Ovary (tissue), 7 donors: ENCODE measurements at regions not wholly inside any gene's neighbourhood (a gene's known extent, or its start where the extent isn't known, plus 50 kb on each side); places are given as distances from the start of the nearest gene placed in this dataset.
"Not testable (repeated sequence)": the region's sequence is repeated elsewhere in the genome, so short reads cannot be mapped to it uniquely, and the experiment has no call there.

Source experiments
- DNase-seq, 5 donors: peaks; one replicate each; pipeline ENCODE4 v3.0.0-alpha.2; 2019 to 2020
- H3K27ac ChIP-seq, 2 donors: fragments of 200-600 bp; one replicate each; pipeline versions ENCODE4 v1.5.1 to v1.8.0; 2019 to 2022
- H3K27me3 ChIP-seq: fragments of 200-600 bp; one replicate; pipeline ENCODE4 v1.8.0; 2022
- H3K36me3 ChIP-seq: fragments of 200-600 bp; sonication (generic); one replicate; pipeline ENCODE4 v1.5.1; 2019
- H3K4me1 ChIP-seq: one replicate; pipeline ENCODE4 v1.8.1; 2013; ENCODE audit warnings: mild to moderate bottlenecking, moderate library complexity; ENCODE audit not compliant: insufficient read depth
- H3K4me3 ChIP-seq: fragments of 200-600 bp; sonication (generic); one replicate; pipeline ENCODE4 v1.5.1; 2017
- H3K9me3 ChIP-seq, 2 donors: fragments of 200-600 bp in 1 of 2; sonication (generic) in 1 of 2; one replicate each; pipeline versions ENCODE4 v1.5.1 to v1.8.1; 2013 to 2019; ENCODE audit warnings: mild to moderate bottlenecking in 1 of 2, moderate library complexity in 1 of 2
- CTCF ChIP-seq, 3 donors: fragments of 450-650 bp in 2 of 3; fragments of 200-600 bp in 1 of 3; IDR thresholded peaks; one replicate each; pipeline versions ENCODE4 v1.5.1 to v1.8.0; 2016 to 2022; ENCODE audit warnings: antibody characterized with exemption in 3 of 3, mild to moderate bottlenecking in 1 of 3
- EP300 ChIP-seq: sonication (generic); formaldehyde crosslinking; IDR thresholded peaks from one replicate; pipeline ENCODE4 v1.6.1; 2017; ENCODE audit warnings: antibody characterized with exemption
- POLR2A ChIP-seq: fragments of 450-650 bp; IDR thresholded peaks from one replicate; pipeline ENCODE4 v1.6.1; 2017; ENCODE audit warnings: antibody characterized with exemption, mild to moderate bottlenecking, moderate library complexity
- WGBS, 3 donors: extraction: QIAGEN DNeasy Blood & Tissue Kit in 1 of 3; methylation state at CpG; one replicate each; pipeline versions ENCODE4 v1.1.5 to v1.1.7; 2013 to 2017; 5-methylcytosine and 5-hydroxymethylcytosine counted together
- intact Hi-C, 4 donors: fragments of 100-400 bp; cut with DNase I; formaldehyde crosslinking; loops; one replicate each; pipeline versions ENCODE4 v1.11.0 to v1.15.1; 2022 to 2023
- donor health status: DM: no; HTN: no; CAD: no; lungs with moderate emphysema.
- donor health status: DM: no; HTN: no; CAD: no.
- donor health status: Bipolar disorder and iron deficiency.
- donor health status: DM: no; HTN: no; CAD: no.
- donor health status: DM: yes; HTN: yes; CAD: no.

- Histone ChIP-seq H3K9me3 (no peaks in the 10 kb centered on the region), H3K27me3 (no peaks in the 10 kb centered on the region), H3K4me1 (no peaks in the 10 kb centered on the region), H3K36me3 (no peaks in the 10 kb centered on the region), H3K4me3 (no peak overlapping the region), H3K27ac (no peak overlapping the region)
- TF ChIP-seq CTCF (IDR thresholded peaks at IDR 0.05) (no peak), POLR2A (no peak), EP300 (no peak)
- intact Hi-C loops, result no loop called here
- 61 to 67% (median 65%) methylated on average over 4 of the region's 4 CpGs for WGBS, 3 donors
- no peak for DNase-seq
Measured at GRCh38 chr6:90459225-90459758, 127.6 kb downstream of the MAP3K7 start.

- Histone ChIP-seq H3K36me3 (no peaks in the 10 kb centered on the region), H3K4me3 (no peak overlapping the region), H3K27ac (no peak overlapping the region), H3K9me3 (no peaks in the 10 kb centered on the region), H3K4me1 (no peaks in the 10 kb centered on the region), H3K27me3 (no peaks in the 10 kb centered on the region)
- no peak for TF ChIP-seq CTCF (IDR thresholded peaks at IDR 0.05)
- no peak for TF ChIP-seq EP300
- TF ChIP-seq POLR2A, result no peak
- no peak for DNase-seq
- intact Hi-C loops, result no loop called here
- 55 to 68% (median 58%) methylated on average over 10 of the region's 10 CpGs for WGBS, 3 donors
Measured at GRCh38 chr6:90458353-90459224, 128.3 kb downstream of the MAP3K7 start.

GRCh38 chr6:90457867-90458259 is 129.0 kb downstream of the MAP3K7 start:
- no peak for TF ChIP-seq POLR2A
- no peak for TF ChIP-seq CTCF (IDR thresholded peaks at IDR 0.05)
- TF ChIP-seq EP300, result no peak
- no peaks in the 10 kb centered on the region for H3K27me3 ChIP-seq
- no peaks in the 10 kb centered on the region for H3K36me3 ChIP-seq
- intact Hi-C loops, result no loop called here
- H3K4me1 ChIP-seq, result no peaks in the 10 kb centered on the region
- H3K27ac ChIP-seq, result no peak overlapping the region
- no peaks in the 10 kb centered on the region for H3K9me3 ChIP-seq
- H3K4me3 ChIP-seq, result no peak overlapping the region
- 91 to 95% (median 92%) methylated on average over 2 of the region's 2 CpGs for WGBS, 3 donors
- no peak for DNase-seq

GRCh38 chr6:90456997-90457866 is 129.6 kb downstream of the MAP3K7 start:
- DNase-seq, H3K9me3 ChIP-seq, H3K4me1 ChIP-seq, H3K27ac ChIP-seq, H3K4me3 ChIP-seq, intact Hi-C loops, H3K27me3 ChIP-seq, H3K36me3 ChIP-seq: not testable (repeated sequence)
- WGBS, 3 donors, result 88 to 90% (median 89%) methylated on average over 19 of the region's 19 CpGs
